ENCODE measurements at regions not wholly inside any gene's neighbourhood (a gene's known extent, or its start where the extent isn't known, plus 50 kb on each side); places are given as distances from the start of the nearest gene placed in this dataset.

GRCh38 chr5:158382473-158382872 lies 523.5 kb upstream of the CLINT1 start:
- TF ChIP-seq EZH2 (IDR thresholded peaks at IDR 0.05; ENCODE audit: insufficient read depth, poor library complexity, severe bottlenecking) (no peak), EZH2phosphoT487 (IDR thresholded peaks at IDR 0.05; ENCODE audit: insufficient read depth, low read depth) (no peak)
- peak overlapping the region; percentile 50 for H3K27ac ChIP-seq

GRCh38 chr5:158381614-158382160 lies 522.7 kb upstream of the CLINT1 start:
- H3K36me3 ChIP-seq (ENCODE audit: low read depth) = no peaks in the 10 kb centered on the region
- H3K79me2 ChIP-seq (ENCODE audit: insufficient read depth) = no peaks in the 10 kb centered on the region
- H3K4me3 ChIP-seq = no peak overlapping the region
- H2AFZ ChIP-seq = no peak overlapping the region
- peaks cover 43% of the 10 kb centered on the region for H3K4me1 ChIP-seq (ENCODE audit: insufficient read depth)
- 94 to 97% methylated on average over 4 of the region's 4 CpGs for WGBS, 2 experiments (ENCODE audit: low coverage in 1 of 2, low lambda C conversion rate in 2 of 2, missing lambda C conversion rate in 2 of 2)
- H3K27me3 ChIP-seq (replicated peaks; ENCODE audit: insufficient read depth) = no peaks in the 10 kb centered on the region
- TF ChIP-seq EZH2 (IDR thresholded peaks at IDR 0.05; ENCODE audit: insufficient read depth, poor library complexity, severe bottlenecking) = no peak
- TF ChIP-seq EZH2phosphoT487 (IDR thresholded peaks at IDR 0.05; ENCODE audit: insufficient read depth, low read depth) = no peak
- in situ Hi-C loops (cut with MboI) = no loop called here
- no peak overlapping the region for H3K27ac ChIP-seq
- no peaks in the 10 kb centered on the region for H3K9me3 ChIP-seq (ENCODE audit: low read depth)
- no peaks in the 10 kb centered on the region for H4K20me1 ChIP-seq (ENCODE audit: insufficient read depth)
- no peak overlapping the region for H3K9ac ChIP-seq
- H3K4me2 ChIP-seq (ENCODE audit: unreplicated experiment) = peak overlapping the region; percentile 46
- H3F3A ChIP-seq (ENCODE audit: insufficient read depth) = peaks cover 48% of the 10 kb centered on the region
- H3K9me2 ChIP-seq (ENCODE audit: insufficient read depth) = no peaks in the 10 kb centered on the region
- DNase-seq = peak; percentile 12

More at GRCh38 chr5:158382473-158382872, 523.5 kb upstream of the CLINT1 start:
- Histone ChIP-seq H3K36me3 (ENCODE audit: low read depth) (no peaks in the 10 kb centered on the region), H3K4me1 (ENCODE audit: insufficient read depth) (peaks cover 43% of the 10 kb centered on the region), H3K9me3 (ENCODE audit: low read depth) (no peaks in the 10 kb centered on the region), H2AFZ (no peak overlapping the region), H3K9me2 (ENCODE audit: insufficient read depth) (no peaks in the 10 kb centered on the region), H3K79me2 (ENCODE audit: insufficient read depth) (no peaks in the 10 kb centered on the region), H3F3A (ENCODE audit: insufficient read depth) (peaks cover 53% of the 10 kb centered on the region), H3K4me3 (0 out of 2 replicates have a peak overlapping the region, but pooled peaks have one; percentile 6), H3K27me3 (replicated peaks; ENCODE audit: insufficient read depth) (no peaks in the 10 kb centered on the region), H4K20me1 (ENCODE audit: insufficient read depth) (no peaks in the 10 kb centered on the region), H3K4me2 (ENCODE audit: unreplicated experiment) (peak overlapping the region; percentile 76), H3K9ac (peak overlapping the region; percentile 32; the same call in 1 of the 2 replicates)
- in situ Hi-C loops (cut with MboI) = no loop called here
- peak; percentile 99 for DNase-seq
- WGBS, 2 experiments (ENCODE audit: low coverage in 1 of 2, low lambda C conversion rate in 2 of 2, missing lambda C conversion rate in 2 of 2) = 2 to 5% methylated on average over 2 of the region's 2 CpGs

- no peaks in the 10 kb centered on the region for H3K9me2 ChIP-seq (ENCODE audit: insufficient read depth)
- 83 to 90% methylated on average over 5 of the region's 5 CpGs for WGBS, 2 experiments (ENCODE audit: low coverage in 1 of 2, low lambda C conversion rate in 2 of 2, missing lambda C conversion rate in 2 of 2)
- TF ChIP-seq EZH2 (IDR thresholded peaks at IDR 0.05; ENCODE audit: insufficient read depth, poor library complexity, severe bottlenecking) = no peak
- no peak for TF ChIP-seq EZH2phosphoT487 (IDR thresholded peaks at IDR 0.05; ENCODE audit: insufficient read depth, low read depth)
- no peak overlapping the region for H2AFZ ChIP-seq
- H3K4me3 ChIP-seq = no peak overlapping the region
- in situ Hi-C loops (cut with MboI) = no loop called here
- H3K79me2 ChIP-seq (ENCODE audit: insufficient read depth) = no peaks in the 10 kb centered on the region
- H3K4me2 ChIP-seq (ENCODE audit: unreplicated experiment) = no peak overlapping the region
- H3K9ac ChIP-seq = no peak overlapping the region
- no peaks in the 10 kb centered on the region for H3K9me3 ChIP-seq (ENCODE audit: low read depth)
- H3K36me3 ChIP-seq (ENCODE audit: low read depth) = no peaks in the 10 kb centered on the region
- peaks cover 38% of the 10 kb centered on the region for H3F3A ChIP-seq (ENCODE audit: insufficient read depth)
- no peaks in the 10 kb centered on the region for H3K27me3 ChIP-seq (replicated peaks; ENCODE audit: insufficient read depth)
- no peak for DNase-seq
- no peak overlapping the region for H3K27ac ChIP-seq
- peaks cover 38% of the 10 kb centered on the region for H3K4me1 ChIP-seq (ENCODE audit: insufficient read depth)
- H4K20me1 ChIP-seq (ENCODE audit: insufficient read depth) = no peaks in the 10 kb centered on the region
Measured at GRCh38 chr5:158380661-158381060, 521.7 kb upstream of the CLINT1 start.

- Histone ChIP-seq H3K36me3 (ENCODE audit: low read depth) (no peaks in the 10 kb centered on the region), H3K9me2 (ENCODE audit: insufficient read depth) (no peaks in the 10 kb centered on the region), H3K79me2 (ENCODE audit: insufficient read depth) (no peaks in the 10 kb centered on the region), H2AFZ (no peak overlapping the region), H3K4me2 (ENCODE audit: unreplicated experiment) (no peak overlapping the region), H3K4me1 (ENCODE audit: insufficient read depth) (peaks cover 23% of the 10 kb centered on the region), H3F3A (ENCODE audit: insufficient read depth) (peaks cover 21% of the 10 kb centered on the region), H3K27me3 (replicated peaks; ENCODE audit: insufficient read depth) (no peaks in the 10 kb centered on the region), H4K20me1 (ENCODE audit: insufficient read depth) (no peaks in the 10 kb centered on the region), H3K27ac (no peak overlapping the region), H3K4me3 (no peak overlapping the region), H3K9me3 (ENCODE audit: low read depth) (no peaks in the 10 kb centered on the region), H3K9ac (no peak overlapping the region)
- no peak for DNase-seq
- 64 to 68% methylated on average over 4 of the region's 4 CpGs for WGBS, 2 experiments (ENCODE audit: low coverage in 1 of 2, low lambda C conversion rate in 2 of 2, missing lambda C conversion rate in 2 of 2)
- in situ Hi-C loops (cut with MboI) = no loop called here
- TF ChIP-seq EZH2 (IDR thresholded peaks at IDR 0.05; ENCODE audit: insufficient read depth, poor library complexity, severe bottlenecking) (no peak), EZH2phosphoT487 (IDR thresholded peaks at IDR 0.05; ENCODE audit: insufficient read depth, low read depth) (no peak)
Measured at GRCh38 chr5:158378931-158379330, 520.0 kb upstream of the CLINT1 start.

GRCh38 chr5:158376679-158377078 lies 517.7 kb upstream of the CLINT1 start:
- H3K4me2 ChIP-seq (ENCODE audit: unreplicated experiment) = no peak overlapping the region
- no peak for DNase-seq
- H3K9ac ChIP-seq = no peak overlapping the region
- H2AFZ ChIP-seq = no peak overlapping the region
- H3K9me2 ChIP-seq (ENCODE audit: insufficient read depth) = no peaks in the 10 kb centered on the region
- no peaks in the 10 kb centered on the region for H3K79me2 ChIP-seq (ENCODE audit: insufficient read depth)
- in situ Hi-C loops (cut with MboI) = no loop called here
- no peak overlapping the region for H3K4me3 ChIP-seq
- H3K27ac ChIP-seq = no peak overlapping the region
- H3F3A ChIP-seq (ENCODE audit: insufficient read depth) = peaks cover 3% of the 10 kb centered on the region; the same call in 1 of the 2 replicates
- no peaks in the 10 kb centered on the region for H3K9me3 ChIP-seq (ENCODE audit: low read depth)
- H3K27me3 ChIP-seq (replicated peaks; ENCODE audit: insufficient read depth) = no peaks in the 10 kb centered on the region
- H4K20me1 ChIP-seq (ENCODE audit: insufficient read depth) = no peaks in the 10 kb centered on the region
- no peaks in the 10 kb centered on the region for H3K36me3 ChIP-seq (ENCODE audit: low read depth)
- TF ChIP-seq EZH2 (IDR thresholded peaks at IDR 0.05; ENCODE audit: insufficient read depth, poor library complexity, severe bottlenecking) = no peak
- no peak for TF ChIP-seq EZH2phosphoT487 (IDR thresholded peaks at IDR 0.05; ENCODE audit: insufficient read depth, low read depth)
- H3K4me1 ChIP-seq (ENCODE audit: insufficient read depth) = peaks cover 2% of the 10 kb centered on the region

Measured in GM23248 (cell line).